H9 (cell line): ENCODE measurements at regions not wholly inside any gene's neighbourhood (a gene's known extent, or its start where the extent isn't known, plus 50 kb on each side); places are given as distances from the start of the nearest gene placed in this dataset.

Experiments used
- DNase-seq: peaks from one replicate; pipeline ENCODE4 v3.0.0-alpha.2; 2017
- H2AFZ ChIP-seq: one replicate; pipeline ENCODE4 v1.6.1; 2013; ENCODE audit warnings: mild to moderate bottlenecking, low read length, control low read depth, moderate library complexity
- H2AK5ac ChIP-seq: 2 replicates; pipeline ENCODE4 v1.6.1; 2013; ENCODE audit warnings: low read length, control low read depth, mixed read lengths; ENCODE audit not compliant: insufficient read length
- H2BK120ac ChIP-seq: one replicate; pipeline ENCODE4 v1.6.1; 2013; ENCODE audit warnings: low read depth, mild to moderate bottlenecking, low read length, control low read depth, inconsistent platforms; ENCODE audit not compliant: poor library complexity, severe bottlenecking
- H2BK12ac ChIP-seq: 2 replicates; pipeline ENCODE4 v1.6.1; 2013; ENCODE audit warnings: low read length, control low read depth, mixed read lengths, low read depth; ENCODE audit not compliant: insufficient read length
- H2BK15ac ChIP-seq: 2 replicates; pipeline ENCODE4 v1.6.1; 2013; ENCODE audit warnings: low read depth, low read length, control low read depth
- H2BK20ac ChIP-seq: one replicate; pipeline ENCODE4 v1.6.1; 2013; ENCODE audit warnings: low read depth, mild to moderate bottlenecking, low read length, control low read depth, inconsistent platforms; ENCODE audit not compliant: poor library complexity, severe bottlenecking
- H2BK5ac ChIP-seq: 2 replicates; pipeline ENCODE4 v1.6.1; 2013; ENCODE audit warnings: low read length, control low read depth, mixed read lengths; ENCODE audit not compliant: insufficient read length
- H3K14ac ChIP-seq: 2 replicates; pipeline ENCODE4 v1.6.1; 2013; ENCODE audit warnings: low read length, control low read depth; ENCODE audit not compliant: insufficient read depth
- H3K18ac ChIP-seq: 2 replicates; pipeline ENCODE4 v1.6.1; 2013; ENCODE audit warnings: low read depth, mild to moderate bottlenecking, mixed read lengths, low read length, control low read depth; ENCODE audit not compliant: insufficient read length
- H3K23ac ChIP-seq: 2 replicates; pipeline ENCODE4 v1.6.1; 2013; ENCODE audit warnings: low read length, control low read depth, mixed read lengths, low read depth; ENCODE audit not compliant: insufficient read length
- H3K23me2 ChIP-seq: 2 replicates; pipeline ENCODE4 v1.6.1; 2013; ENCODE audit warnings: low read depth, mild to moderate bottlenecking, mixed read lengths, low read length, control low read depth; ENCODE audit not compliant: insufficient read length, poor library complexity, severe bottlenecking
- H3K27ac ChIP-seq: 2 replicates; pipeline ENCODE4 v1.5.1; 2013; ENCODE audit warnings: low read length, control low read depth, mixed read lengths, low read depth; ENCODE audit not compliant: insufficient read length
- H3K27me3 ChIP-seq: 2 replicates; pipeline ENCODE4 v1.6.1; 2013; ENCODE audit warnings: low read length, control low read depth, inconsistent platforms; ENCODE audit not compliant: insufficient read depth
- H3K4ac ChIP-seq: 2 replicates; pipeline ENCODE4 v1.6.1; 2013; ENCODE audit warnings: low read depth, mild to moderate bottlenecking, control low read depth, inconsistent platforms, low read length, moderate library complexity
- H3K4me1 ChIP-seq: 2 replicates; pipeline ENCODE4 v1.6.1; 2013; ENCODE audit warnings: low read length, control low read depth, inconsistent platforms; ENCODE audit not compliant: insufficient read depth
- H3K4me2 ChIP-seq: 2 replicates; pipeline ENCODE4 v1.6.1; 2013; ENCODE audit warnings: low read length, control low read depth, mixed read lengths; ENCODE audit not compliant: insufficient read length, insufficient read depth
- H3K56ac ChIP-seq: 2 replicates; pipeline ENCODE4 v1.6.1; 2013; ENCODE audit warnings: low read depth, mild to moderate bottlenecking, mixed read lengths, low read length, control low read depth; ENCODE audit not compliant: insufficient read length
- H3K79me1 ChIP-seq: 2 replicates; pipeline ENCODE4 v1.6.1; 2013; ENCODE audit warnings: low read depth, mild to moderate bottlenecking, moderate library complexity, low read length, control low read depth, inconsistent platforms; ENCODE audit not compliant: insufficient read depth, poor library complexity, severe bottlenecking
- H3K79me2 ChIP-seq: 2 replicates; pipeline ENCODE4 v1.6.1; 2013; ENCODE audit warnings: low read length, control low read depth, inconsistent platforms; ENCODE audit not compliant: insufficient read depth
- H3K9ac ChIP-seq: 2 replicates; pipeline ENCODE4 v1.6.1; 2013; ENCODE audit warnings: low read length, control low read depth, mixed read lengths; ENCODE audit not compliant: insufficient read length; ENCODE audit errors: extremely low read depth
- H3K9me3 ChIP-seq: one replicate; pipeline ENCODE4 v1.6.1; 2013; ENCODE audit warnings: low read depth, low read length, inconsistent platforms; ENCODE audit not compliant: control insufficient read depth
- H3T11ph ChIP-seq: one replicate; pipeline ENCODE4 v1.6.1; 2013; ENCODE audit warnings: mild to moderate bottlenecking, low read length, control low read depth, inconsistent platforms
- H4K20me1 ChIP-seq: one replicate; pipeline ENCODE4 v1.6.1; 2013; ENCODE audit not compliant: control insufficient read depth, insufficient read length, insufficient read depth
- H4K5ac ChIP-seq: 2 replicates; pipeline ENCODE4 v1.6.1; 2013; ENCODE audit warnings: low read depth, mild to moderate bottlenecking, mixed read lengths, low read length, control low read depth; ENCODE audit not compliant: insufficient read length
- H4K8ac ChIP-seq: replicated peaks from 2 replicates; pipeline ENCODE4 v1.6.1; 2013; ENCODE audit warnings: low read length, control low read depth, mixed read lengths, low read depth; ENCODE audit not compliant: insufficient read length
- H4K91ac ChIP-seq: 2 replicates; pipeline ENCODE4 v1.6.1; 2013; ENCODE audit warnings: low read depth, mild to moderate bottlenecking, moderate library complexity, mixed read lengths, low read length, control low read depth; ENCODE audit not compliant: insufficient read length
- H3K27ac Mint-ChIP-seq, 3 experiments: 2 replicates in 2 of 3; 3 replicates in 1 of 3; pipeline ENCODE4 v1.8.0; 2020 to 2021; ENCODE audit warnings: mixed read lengths in 3 of 3, mild to moderate bottlenecking in 1 of 3, moderate library complexity in 1 of 3
- H3K27me3 Mint-ChIP-seq: 2 replicates; pipeline ENCODE4 v1.8.0; 2021; ENCODE audit warnings: low read depth, mild to moderate bottlenecking, moderate library complexity, mixed read lengths
- H3K36me3 Mint-ChIP-seq, 3 experiments: 2 replicates in 2 of 3; 3 replicates in 1 of 3; pipeline ENCODE4 v1.8.0; 2020 to 2021; ENCODE audit warnings: low read depth in 3 of 3, mixed read lengths in 3 of 3; ENCODE audit not compliant: insufficient read depth in 1 of 3
- H3K4me1 Mint-ChIP-seq, 2 experiments: 2 replicates each; pipeline ENCODE4 v1.8.0; 2020; ENCODE audit warnings: mixed read lengths in 2 of 2
- H3K4me3 Mint-ChIP-seq, 2 experiments: 2 replicates in 1 of 2; 3 replicates in 1 of 2; pipeline ENCODE4 v1.8.0; 2020 to 2021; ENCODE audit warnings: mild to moderate bottlenecking in 2 of 2, mixed read lengths in 2 of 2, moderate library complexity in 1 of 2
- H3K9me3 Mint-ChIP-seq, 2 experiments: 2 replicates in 1 of 2; 3 replicates in 1 of 2; pipeline ENCODE4 v1.8.0; 2020; ENCODE audit warnings: mild to moderate bottlenecking in 2 of 2, mixed read lengths in 2 of 2, moderate library complexity in 1 of 2
- CTCF ChIP-seq: fragments of 200-600 bp; sonication (generic); conservative IDR thresholded peaks from 3 replicates; pipeline ENCODE4 v1.8.0; 2021; ENCODE audit warnings: antibody characterized with exemption, mild to moderate bottlenecking
- WGBS: extraction: QIAGEN DNeasy Blood & Tissue Kit; methylation state at CpG from one replicate; pipeline ENCODE4 v1.1.7; 2013; ENCODE audit warnings: missing lambda C conversion rate, low lambda C conversion rate, mixed read lengths; ENCODE audit not compliant: insufficient read length; ENCODE audit errors: extremely low coverage; 5-methylcytosine and 5-hydroxymethylcytosine counted together

GRCh38 chr2:181185421-181185820 is 205.0 kb downstream of the UBE2E3 start:
- Histone ChIP-seq H3K14ac (no peak overlapping the region), H3K79me2 (no peaks in the 10 kb centered on the region), H3K27me3 (no peaks in the 10 kb centered on the region), H3K4me1 (no peaks in the 10 kb centered on the region), H2BK15ac (no peak overlapping the region), H3T11ph (no peak overlapping the region), H3K23me2 (no peaks in the 10 kb centered on the region), H3K9ac (no peak overlapping the region), H3K4ac (no peak overlapping the region), H2AK5ac (no peak overlapping the region), H3K9me3 (no peaks in the 10 kb centered on the region), H3K4me2 (no peak overlapping the region), H4K91ac (no peak overlapping the region), H2BK120ac (no peak overlapping the region), H3K27ac (no peak overlapping the region), H2BK20ac (no peak overlapping the region), H2AFZ (no peak overlapping the region), H3K23ac (no peak overlapping the region), H2BK12ac (no peak overlapping the region), H3K18ac (no peak overlapping the region), H3K56ac (no peak overlapping the region), H2BK5ac (no peak overlapping the region), H3K79me1 (no peaks in the 10 kb centered on the region), H4K5ac (no peak overlapping the region), H4K20me1 (no peaks in the 10 kb centered on the region), H4K8ac (no peak overlapping the region)
- no peak for TF ChIP-seq CTCF
- no peaks in the 10 kb centered on the region for H3K36me3 Mint-ChIP-seq
- no peaks in the 10 kb centered on the region for H3K9me3 Mint-ChIP-seq
- no peak overlapping the region for H3K27ac Mint-ChIP-seq
- peaks cover 0 to 5% of the 10 kb centered on the region in 2 experiments; a peak in 2 of 4 replicates for H3K4me1 Mint-ChIP-seq
- DNase-seq, result no peak
- H3K4me3 Mint-ChIP-seq, result no peak overlapping the region
- no peaks in the 10 kb centered on the region for H3K27me3 Mint-ChIP-seq
- no CpG with 5 or more reads among the region's 6 CpGs for WGBS
